ENCODE measurements at regions not wholly inside any gene's neighbourhood (a gene's known extent, or its start where the extent isn't known, plus 50 kb on each side); places are given as distances from the start of the nearest gene placed in this dataset.
"Not testable (repeated sequence)": the region's sequence is repeated elsewhere in the genome, so short reads cannot be mapped to it uniquely, and the experiment has no call there.

DNA sequence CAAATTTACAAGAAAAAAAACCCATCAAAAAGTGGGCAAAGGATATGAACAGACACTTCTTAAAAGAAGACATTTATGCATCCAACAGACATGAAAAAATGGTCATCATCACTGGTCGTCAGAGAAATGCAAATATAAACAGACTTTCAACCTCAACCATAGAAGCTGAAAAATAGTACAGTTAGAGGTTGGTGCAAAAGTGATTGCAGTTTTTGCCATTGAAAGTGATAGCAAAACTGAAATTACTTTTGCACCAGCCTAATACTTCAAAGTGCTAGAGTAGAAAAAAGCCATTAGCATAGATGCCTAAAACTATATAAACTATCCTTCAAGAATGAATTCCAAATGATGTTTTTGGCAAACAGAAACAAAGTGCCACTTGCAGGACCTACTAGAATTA lies 365.8 kb upstream of the DPYD start:
- CTCF ChIA-PET, result interaction anchor here (0.9 kb wide), 1 partner anchor 233 kb away, joined by 3 read pairs; no protein-coding TSS in a partner anchor
- TF ChIP-seq, protein P1, sequence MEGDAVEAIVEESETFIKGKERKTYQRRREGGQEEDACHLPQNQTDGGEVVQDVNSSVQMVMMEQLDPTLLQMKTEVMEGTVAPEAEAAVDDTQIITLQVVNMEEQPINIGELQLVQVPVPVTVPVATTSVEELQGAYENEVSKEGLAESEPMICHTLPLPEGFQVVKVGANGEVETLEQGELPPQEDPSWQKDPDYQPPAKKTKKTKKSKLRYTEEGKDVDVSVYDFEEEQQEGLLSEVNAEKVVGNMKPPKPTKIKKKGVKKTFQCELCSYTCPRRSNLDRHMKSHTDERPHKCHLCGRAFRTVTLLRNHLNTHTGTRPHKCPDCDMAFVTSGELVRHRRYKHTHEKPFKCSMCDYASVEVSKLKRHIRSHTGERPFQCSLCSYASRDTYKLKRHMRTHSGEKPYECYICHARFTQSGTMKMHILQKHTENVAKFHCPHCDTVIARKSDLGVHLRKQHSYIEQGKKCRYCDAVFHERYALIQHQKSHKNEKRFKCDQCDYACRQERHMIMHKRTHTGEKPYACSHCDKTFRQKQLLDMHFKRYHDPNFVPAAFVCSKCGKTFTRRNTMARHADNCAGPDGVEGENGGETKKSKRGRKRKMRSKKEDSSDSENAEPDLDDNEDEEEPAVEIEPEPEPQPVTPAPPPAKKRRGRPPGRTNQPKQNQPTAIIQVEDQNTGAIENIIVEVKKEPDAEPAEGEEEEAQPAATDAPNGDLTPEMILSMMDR (IDR thresholded peaks at IDR 0.05; ENCODE audit: insufficient read depth, low read length, missing control alignments), result no peak
- DNase-seq (ENCODE audit: low read depth, low spot score), result no peak
- H3K4me3 ChIP-seq (ENCODE audit: low read depth, low read length), result no peak overlapping the region
- POLR2A ChIA-PET, result no interaction called here

DNA sequence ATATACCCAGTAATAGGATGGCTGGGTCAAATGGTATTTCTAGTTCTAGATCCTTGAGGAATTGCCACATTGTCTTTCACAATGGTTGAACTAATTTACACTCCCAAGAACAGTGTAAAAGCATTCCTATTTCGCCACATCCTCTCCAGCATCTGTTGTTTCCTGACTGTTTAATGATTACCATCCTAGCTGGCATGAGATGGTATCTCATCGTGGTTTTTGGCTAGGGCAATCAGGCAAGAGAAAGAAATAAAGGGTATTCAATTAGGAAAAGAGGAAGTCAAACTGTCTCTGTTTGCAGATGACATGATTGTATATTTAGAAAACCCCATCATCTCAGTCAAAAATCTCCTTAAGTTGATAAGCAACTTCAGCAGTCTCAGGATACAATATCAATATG lies 364.5 kb upstream of the DPYD start:
- H3K4me3 ChIP-seq (ENCODE audit: low read depth, low read length); CTCF ChIA-PET; DNase-seq (ENCODE audit: low read depth, low spot score); POLR2A ChIA-PET: not testable (repeated sequence)

DNA sequence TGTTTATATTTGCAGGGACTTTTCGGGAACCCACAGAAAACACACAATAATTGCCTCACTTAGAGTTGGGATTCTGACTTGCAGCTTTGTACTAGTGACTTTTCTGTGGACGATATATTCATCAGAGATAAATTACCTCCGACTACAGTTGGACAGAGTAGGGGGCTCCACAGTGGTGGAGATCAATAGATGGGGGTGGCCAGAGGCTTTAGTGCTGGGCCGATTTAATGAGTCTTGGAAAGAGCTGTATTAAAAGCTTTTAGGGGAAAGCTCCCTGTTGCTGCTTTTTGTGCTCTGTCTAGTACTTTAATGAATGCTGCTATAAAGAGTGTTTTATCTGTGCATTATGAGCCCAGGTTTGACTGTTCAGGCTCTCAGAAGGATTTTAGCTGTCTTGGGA lies 359.2 kb upstream of the DPYD start:
- CTCF ChIA-PET, result interaction anchor here (1.0 kb wide), 1 partner anchor 21 kb away, joined by 4 read pairs; no protein-coding TSS in a partner anchor
- no peak for DNase-seq (ENCODE audit: low read depth, low spot score)
- TF ChIP-seq, protein P1 (IDR thresholded peaks at IDR 0.05; ENCODE audit: insufficient read depth, low read length, missing control alignments), result no peak
- H3K4me3 ChIP-seq (ENCODE audit: low read depth, low read length), result no peak overlapping the region
- POLR2A ChIA-PET, result no interaction called here

DNA sequence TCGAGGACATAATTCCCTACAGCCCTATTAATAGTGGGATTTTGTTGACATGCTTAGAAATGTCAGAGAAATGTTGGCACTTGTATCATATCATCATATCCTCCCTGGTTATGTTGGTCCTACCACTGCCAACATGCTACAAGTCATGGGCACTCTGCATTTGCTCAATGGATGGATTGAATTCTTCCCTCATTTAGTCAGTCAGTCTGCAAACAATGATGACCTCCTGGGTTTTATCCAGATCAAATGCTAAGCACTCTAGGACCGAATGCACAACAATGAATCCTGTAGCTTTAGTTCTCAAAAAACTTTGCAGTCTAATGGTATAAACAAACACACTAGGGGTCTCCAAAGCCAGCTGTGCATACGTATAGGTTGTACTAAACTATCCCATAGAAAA lies 357.2 kb upstream of the DPYD start:
- POLR2A ChIA-PET, result no interaction called here
- TF ChIP-seq, protein P1 (IDR thresholded peaks at IDR 0.05; ENCODE audit: insufficient read depth, low read length, missing control alignments), result no peak
- CTCF ChIA-PET, result interaction anchor here (1.0 to 1.6 kb wide), 2 partner anchors 34 to 278 kb away, joined by 3 read pairs; no protein-coding TSS in a partner anchor
- no peak overlapping the region for H3K4me3 ChIP-seq (ENCODE audit: low read depth, low read length)
- no peak for DNase-seq (ENCODE audit: low read depth, low spot score)

DNA sequence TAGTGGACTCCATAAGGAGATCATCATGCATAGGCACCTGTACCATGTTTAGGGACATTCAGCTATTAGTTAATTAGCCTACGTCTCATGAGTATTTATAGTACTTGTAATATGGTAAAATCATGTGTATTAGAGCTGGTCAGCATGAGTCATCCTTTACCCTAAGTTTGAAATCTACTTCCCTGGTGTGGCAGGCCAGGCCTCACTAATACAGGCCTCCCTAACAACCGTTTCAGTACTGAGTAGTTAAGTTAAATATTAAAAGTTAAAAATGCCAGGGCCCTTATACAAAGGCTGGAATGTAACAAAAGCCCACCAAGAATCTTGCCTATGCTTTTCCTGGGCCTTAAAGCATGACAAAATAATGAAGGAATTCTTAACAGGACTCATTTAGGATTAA lies 356.3 kb upstream of the DPYD start:
- H3K4me3 ChIP-seq (ENCODE audit: low read depth, low read length), result no peak overlapping the region
- POLR2A ChIA-PET, result no interaction called here
- TF ChIP-seq, protein P1 (IDR thresholded peaks at IDR 0.05; ENCODE audit: insufficient read depth, low read length, missing control alignments), result no peak
- DNase-seq (ENCODE audit: low read depth, low spot score), result peak; percentile 44
- CTCF ChIA-PET, result interaction anchor here (1.6 kb wide), 1 partner anchor 279 kb away, joined by 3 read pairs; no protein-coding TSS in a partner anchor

DNA sequence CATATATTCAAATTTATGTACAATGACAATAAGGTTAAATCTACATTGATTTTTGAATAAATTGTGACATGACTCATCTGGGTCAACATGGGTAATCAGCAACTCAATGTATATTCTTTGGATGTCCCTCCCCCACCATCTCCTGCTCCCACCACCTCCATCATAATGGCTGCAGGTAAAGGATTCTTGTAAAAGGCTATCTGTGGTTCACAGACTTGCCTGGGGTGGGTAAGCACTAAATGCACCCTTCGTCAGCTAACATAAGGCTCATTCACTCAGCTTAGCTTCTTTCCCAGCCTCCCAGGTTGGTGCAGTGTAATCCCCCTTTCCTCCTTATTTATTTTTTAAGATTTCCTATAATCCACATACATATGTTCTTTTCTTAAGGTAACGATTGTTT lies 355.7 kb upstream of the DPYD start:
- H3K4me3 ChIP-seq (ENCODE audit: low read depth, low read length), result no peak overlapping the region
- TF ChIP-seq, protein P1 (IDR thresholded peaks at IDR 0.05; ENCODE audit: insufficient read depth, low read length, missing control alignments), result no peak
- CTCF ChIA-PET, result interaction anchor here (0.7 to 1.6 kb wide), 2 partner anchors 279 to 921 kb away, joined by 3 read pairs; no protein-coding TSS in a partner anchor
- no peak for DNase-seq (ENCODE audit: low read depth, low spot score)
- POLR2A ChIA-PET, result no interaction called here

DNA sequence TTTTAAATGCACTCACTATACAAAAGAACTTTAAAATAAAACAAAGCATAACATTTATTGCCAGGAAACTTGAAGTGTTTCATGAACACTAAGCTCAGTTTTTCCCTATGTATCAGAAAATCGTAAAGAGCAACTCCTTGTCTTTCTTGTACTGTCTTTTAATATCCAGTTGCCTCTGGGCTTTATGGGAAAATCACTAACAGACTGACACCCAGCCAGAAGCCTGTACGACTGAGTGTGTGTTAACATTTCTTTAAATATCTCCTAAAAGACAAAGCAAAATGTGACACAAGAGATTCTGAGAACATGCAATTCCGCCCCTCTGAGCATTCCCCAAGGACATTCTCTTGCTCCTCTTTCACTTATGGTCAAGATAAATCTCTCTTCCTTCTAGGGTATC lies 347.5 kb upstream of the DPYD start:
- POLR2A ChIA-PET, result no interaction called here
- CTCF ChIA-PET, result no interaction called here
- TF ChIP-seq, protein P1 (IDR thresholded peaks at IDR 0.05; ENCODE audit: insufficient read depth, low read length, missing control alignments), result no peak
- H3K4me3 ChIP-seq (ENCODE audit: low read depth, low read length), result no peak overlapping the region
- no peak for DNase-seq (ENCODE audit: low read depth, low spot score)
